CD8-positive, alpha-beta memory T cell (primary cell): ENCODE measurements at regions not wholly inside any gene's neighbourhood (a gene's known extent, or its start where the extent isn't known, plus 50 kb on each side); places are given as distances from the start of the nearest gene placed in this dataset.

Source experiments
- CTCF ChIA-PET: fragments of 350-600 bp; sonication (Branson Sonifier 250); formaldehyde crosslinking; loops from one replicate; lab custom pipeline; 2021; ENCODE audit warnings: antibody characterized with exemption; lab: Charles Lee
- POLR2A ChIA-PET: fragments of 350-600 bp; sonication (Branson Sonifier 250); formaldehyde crosslinking; loops from one replicate; lab custom pipeline; 2021; ENCODE audit warnings: antibody characterized with exemption; lab: Charles Lee
- DNase-seq, 5 donors: peaks; one replicate each; pipeline versions ENCODE4 v3.0.0 to v3.0.0-alpha.2; 2020 to 2022; ENCODE audit warnings: mixed read lengths in 1 of 5
- H3K27ac ChIP-seq: one replicate; pipeline ENCODE4 v1.7.0; 2013; ENCODE audit warnings: low read depth, mild to moderate bottlenecking, low read length, moderate library complexity
- H3K27me3 ChIP-seq: 2 replicates; pipeline ENCODE4 v1.7.0; 2013; ENCODE audit warnings: low read length, mild to moderate bottlenecking; ENCODE audit not compliant: insufficient read depth, poor library complexity, severe bottlenecking
- H3K36me3 ChIP-seq: 2 replicates; pipeline ENCODE4 v1.7.0; 2013; ENCODE audit warnings: mild to moderate bottlenecking, low read length, moderate library complexity; ENCODE audit not compliant: insufficient read depth
- H3K4me1 ChIP-seq: 2 replicates; pipeline ENCODE4 v1.7.0; 2013; ENCODE audit warnings: mild to moderate bottlenecking, low read length, moderate library complexity; ENCODE audit not compliant: insufficient read depth
- H3K4me3 ChIP-seq: 2 replicates; pipeline ENCODE4 v1.7.0; 2013; ENCODE audit warnings: mild to moderate bottlenecking, low read length
- H3K9me3 ChIP-seq: 2 replicates; pipeline ENCODE4 v1.7.0; 2013; ENCODE audit warnings: mild to moderate bottlenecking, low read length
- H3K27ac Mint-ChIP-seq, 8 donors: one replicate each; pipeline ENCODE4 v1.8.0; 2020 to 2021; ENCODE audit warnings: mixed read lengths in 8 of 8, mild to moderate bottlenecking in 6 of 8, inconsistent platforms in 3 of 8, moderate library complexity in 3 of 8
- H3K27me3 Mint-ChIP-seq, 2 donors: one replicate each; pipeline ENCODE4 v1.8.0; 2020 to 2021; ENCODE audit warnings: mixed read lengths in 2 of 2, mild to moderate bottlenecking in 1 of 2, moderate library complexity in 1 of 2
- H3K36me3 Mint-ChIP-seq, 3 donors: one replicate each; pipeline ENCODE4 v1.8.0; 2020 to 2021; ENCODE audit warnings: mixed read lengths in 3 of 3, inconsistent platforms in 1 of 3, mild to moderate bottlenecking in 1 of 3
- H3K4me1 Mint-ChIP-seq, 3 donors: one replicate each; pipeline ENCODE4 v1.8.0; 2020 to 2021; ENCODE audit warnings: mixed read lengths in 3 of 3, inconsistent platforms in 1 of 3, mild to moderate bottlenecking in 1 of 3
- H3K4me3 Mint-ChIP-seq, 7 donors: one replicate each; pipeline ENCODE4 v1.8.0; 2020 to 2021; ENCODE audit warnings: mixed read lengths in 7 of 7, mild to moderate bottlenecking in 6 of 7, moderate library complexity in 4 of 7, inconsistent platforms in 2 of 7
- H3K9me3 Mint-ChIP-seq, 5 donors: one replicate each; pipeline ENCODE4 v1.8.0; 2020 to 2022; ENCODE audit warnings: mixed read lengths in 5 of 5, mild to moderate bottlenecking in 3 of 5, moderate library complexity in 2 of 5, inconsistent platforms in 1 of 5

GRCh38 chr2:181196401-181196800 lies 216.0 kb downstream of the UBE2E3 start:
- peak overlapping the region in 3 of 7 donors; percentile 9 to 44 (median 40) for H3K4me3 Mint-ChIP-seq
- POLR2A ChIA-PET, result interaction anchor here (0.9 kb wide), 1 partner anchor 51 kb away, joined by 3 read pairs; no protein-coding TSS in a partner anchor
- no peak overlapping the region for H3K27ac ChIP-seq

GRCh38 chr2:181197140-181197760 lies 216.8 kb downstream of the UBE2E3 start:
- H3K9me3 ChIP-seq, result no peaks in the 10 kb centered on the region
- H3K27me3 ChIP-seq, result no peaks in the 10 kb centered on the region
- no peaks in the 10 kb centered on the region for H3K27me3 Mint-ChIP-seq
- H3K4me1 ChIP-seq, result peaks cover 38% of the 10 kb centered on the region
- peaks cover 65 to 90% (median 74%) of the 10 kb centered on the region in 3 donors for H3K4me1 Mint-ChIP-seq
- H3K36me3 ChIP-seq, result no peaks in the 10 kb centered on the region
- POLR2A ChIA-PET, result interaction anchor here (0.9 kb wide), 1 partner anchor 52 kb away, joined by 3 read pairs; no protein-coding TSS in a partner anchor
- H3K4me3 Mint-ChIP-seq, result peak overlapping the region in 5 of 7 donors; percentile 16 to 55 (median 48)
- H3K9me3 Mint-ChIP-seq, result peaks cover 6 to 15% (median 11%) of the 10 kb centered on the region in 5 donors
- no peak overlapping the region for H3K27ac ChIP-seq
- H3K27ac Mint-ChIP-seq, result peak overlapping the region in 7 of 8 donors; percentile 64 to 91 (median 75)
- CTCF ChIA-PET, result interaction anchor here (0.7 kb wide), 1 partner anchor 18 kb away, joined by 3 read pairs; no protein-coding TSS in a partner anchor
- H3K4me3 ChIP-seq, result no peak overlapping the region
- no peak for DNase-seq
- H3K36me3 Mint-ChIP-seq, result peaks cover 8 to 61% (median 61%) of the 10 kb centered on the region in 3 donors

More at GRCh38 chr2:181196401-181196800, 216.0 kb downstream of the UBE2E3 start:
- H3K9me3 ChIP-seq, result no peaks in the 10 kb centered on the region
- peaks cover 38% of the 10 kb centered on the region for H3K4me1 ChIP-seq
- peaks cover 62 to 90% (median 66%) of the 10 kb centered on the region in 3 donors for H3K4me1 Mint-ChIP-seq
- no peak overlapping the region for H3K4me3 ChIP-seq
- no peak for DNase-seq
- peak overlapping the region in 6 of 8 donors; percentile 9 to 80 (median 66) for H3K27ac Mint-ChIP-seq
- H3K36me3 ChIP-seq, result no peaks in the 10 kb centered on the region
- peaks cover 6 to 14% (median 11%) of the 10 kb centered on the region in 5 donors for H3K9me3 Mint-ChIP-seq
- CTCF ChIA-PET, result interaction anchor here (0.7 kb wide), 1 partner anchor 17 kb away, joined by 3 read pairs; no protein-coding TSS in a partner anchor
- no peaks in the 10 kb centered on the region for H3K27me3 Mint-ChIP-seq
- H3K36me3 Mint-ChIP-seq, result peaks cover 5 to 55% (median 55%) of the 10 kb centered on the region in 3 donors
- no peaks in the 10 kb centered on the region for H3K27me3 ChIP-seq

GRCh38 chr2:181198183-181198864 lies 217.9 kb downstream of the UBE2E3 start:
- Histone ChIP-seq H3K27ac (no peak overlapping the region), H3K9me3 (no peaks in the 10 kb centered on the region), H3K4me3 (no peak overlapping the region), H3K27me3 (no peaks in the 10 kb centered on the region), H3K4me1 (peaks cover 38% of the 10 kb centered on the region), H3K36me3 (no peaks in the 10 kb centered on the region)
- no peaks in the 10 kb centered on the region for H3K27me3 Mint-ChIP-seq
- H3K4me1 Mint-ChIP-seq, result peaks cover 63 to 84% (median 78%) of the 10 kb centered on the region in 3 donors
- H3K27ac Mint-ChIP-seq, result peak overlapping the region; percentile 38 to 91 (median 67)
- H3K9me3 Mint-ChIP-seq, result peaks cover 6 to 17% (median 8%) of the 10 kb centered on the region in 5 donors
- ChIA-PET POLR2A (interaction anchor here (0.7 kb wide), 1 partner anchor 197 kb away, joined by 3 read pairs; no protein-coding TSS in a partner anchor), CTCF (interaction anchor here (0.7 kb wide), 1 partner anchor 94 kb away, joined by 3 read pairs; no protein-coding TSS in a partner anchor)
- H3K36me3 Mint-ChIP-seq, result peaks cover 9 to 63% (median 59%) of the 10 kb centered on the region in 3 donors
- DNase-seq, result peak in 2 of 5 donors; percentile 22 to 23
- peak overlapping the region in 6 of 7 donors; percentile 36 to 64 (median 55) for H3K4me3 Mint-ChIP-seq

GRCh38 chr2:181203412-181203811 lies 223.0 kb downstream of the UBE2E3 start:
- Mint-ChIP-seq H3K27me3 (peaks cover 0 to 1% of the 10 kb centered on the region in 2 donors), H3K27ac (peak overlapping the region in 1 of 8 donors; percentile 21), H3K36me3 (peaks cover 28 to 79% (median 75%) of the 10 kb centered on the region in 3 donors), H3K4me1 (peaks cover 26 to 49% (median 49%) of the 10 kb centered on the region in 3 donors), H3K9me3 (peaks cover 12 to 48% (median 33%) of the 10 kb centered on the region in 5 donors), H3K4me3 (no peak overlapping the region)
- Histone ChIP-seq H3K4me1 (peaks cover 14% of the 10 kb centered on the region), H3K27me3 (no peaks in the 10 kb centered on the region), H3K9me3 (peaks cover 8% of the 10 kb centered on the region), H3K27ac (no peak overlapping the region), H3K36me3 (no peaks in the 10 kb centered on the region), H3K4me3 (no peak overlapping the region)
- CTCF ChIA-PET, result interaction anchor here (1.0 kb wide), 1 partner anchor 12 kb away, joined by 3 read pairs; no protein-coding TSS in a partner anchor
- no peak for DNase-seq
- POLR2A ChIA-PET, result no interaction called here

GRCh38 chr2:181203916-181204315 lies 223.5 kb downstream of the UBE2E3 start:
- peaks cover 29 to 79% (median 75%) of the 10 kb centered on the region in 3 donors for H3K36me3 Mint-ChIP-seq
- POLR2A ChIA-PET, result no interaction called here

GRCh38 chr2:181218401-181218821 lies 238.0 kb downstream of the UBE2E3 start:
- peaks cover 10 to 39% (median 31%) of the 10 kb centered on the region in 3 donors for H3K36me3 Mint-ChIP-seq
- peak overlapping the region in 2 of 8 donors; percentile 3 to 76 for H3K27ac Mint-ChIP-seq
- no peak for DNase-seq
- Histone ChIP-seq H3K36me3 (no peaks in the 10 kb centered on the region), H3K27ac (no peak overlapping the region), H3K27me3 (no peaks in the 10 kb centered on the region), H3K4me3 (no peak overlapping the region), H3K4me1 (peaks cover 8% of the 10 kb centered on the region), H3K9me3 (peaks cover 4% of the 10 kb centered on the region)
- ChIA-PET POLR2A (no interaction called here), CTCF (interaction anchor here (1.5 kb wide), 1 partner anchor 112 kb away, joined by 3 read pairs; no protein-coding TSS in a partner anchor)
- no peak overlapping the region for H3K4me3 Mint-ChIP-seq
- no peaks in the 10 kb centered on the region for H3K27me3 Mint-ChIP-seq
- peaks cover 0 to 33% (median 17%) of the 10 kb centered on the region in 5 donors for H3K9me3 Mint-ChIP-seq
- H3K4me1 Mint-ChIP-seq, result peaks cover 31 to 55% (median 47%) of the 10 kb centered on the region in 3 donors

More at GRCh38 chr2:181203916-181204315, 223.5 kb downstream of the UBE2E3 start:
- Histone ChIP-seq H3K4me1 (peaks cover 9% of the 10 kb centered on the region), H3K9me3 (peaks cover 13% of the 10 kb centered on the region), H3K36me3 (no peaks in the 10 kb centered on the region), H3K27ac (no peak overlapping the region), H3K4me3 (no peak overlapping the region), H3K27me3 (no peaks in the 10 kb centered on the region)
- H3K4me3 Mint-ChIP-seq, result no peak overlapping the region
- H3K9me3 Mint-ChIP-seq, result peaks cover 12 to 51% (median 35%) of the 10 kb centered on the region in 5 donors
- peaks cover 0 to 1% of the 10 kb centered on the region in 2 donors for H3K27me3 Mint-ChIP-seq
- DNase-seq, result no peak
- H3K4me1 Mint-ChIP-seq, result peaks cover 21 to 44% (median 44%) of the 10 kb centered on the region in 3 donors
- CTCF ChIA-PET, result interaction anchor here (1.0 kb wide), 1 partner anchor 13 kb away, joined by 3 read pairs; no protein-coding TSS in a partner anchor
- no peak overlapping the region for H3K27ac Mint-ChIP-seq

- DNase-seq, result peak in 2 of 5 donors; percentile 14 to 27
- Histone ChIP-seq H3K4me3 (no peak overlapping the region), H3K36me3 (no peaks in the 10 kb centered on the region), H3K9me3 (no peaks in the 10 kb centered on the region), H3K4me1 (peaks cover 29% of the 10 kb centered on the region), H3K27ac (no peak overlapping the region), H3K27me3 (no peaks in the 10 kb centered on the region)
- peaks cover 46 to 75% (median 74%) of the 10 kb centered on the region in 3 donors for H3K4me1 Mint-ChIP-seq
- H3K4me3 Mint-ChIP-seq, result peak overlapping the region in 6 of 7 donors; percentile 29 to 76 (median 60)
- peaks cover 25 to 64% (median 62%) of the 10 kb centered on the region in 3 donors for H3K36me3 Mint-ChIP-seq
- POLR2A ChIA-PET, result no interaction called here
- H3K27me3 Mint-ChIP-seq, result no peaks in the 10 kb centered on the region
- peak overlapping the region; percentile 16 to 98 (median 89) for H3K27ac Mint-ChIP-seq
- CTCF ChIA-PET, result interaction anchor here (1.2 kb wide), 1 partner anchor 234 kb away, joined by 4 read pairs; no protein-coding TSS in a partner anchor
- H3K9me3 Mint-ChIP-seq, result peaks cover 0 to 44% (median 21%) of the 10 kb centered on the region in 5 donors
These were observed 234.0 kb upstream of the ITGA4 start for GRCh38 chr2:181223234-181223633.
